ENCODE measurements at regions not wholly inside any gene's neighbourhood (a gene's known extent, or its start where the extent isn't known, plus 50 kb on each side); places are given as distances from the start of the nearest gene placed in this dataset.

- TF ChIP-seq CTCF (IDR thresholded peaks at IDR 0.05) (no peak), POLR2A (IDR thresholded peaks at IDR 0.05) (no peak)
Measured at GRCh38 chr18:38923126-38923525, 1357.5 kb upstream of the CELF4 start.
